Naive thymus-derived CD4-positive, alpha-beta T cell (primary cell): ENCODE measurements at regions not wholly inside any gene's neighbourhood (a gene's known extent, or its start where the extent isn't known, plus 50 kb on each side); places are given as distances from the start of the nearest gene placed in this dataset.

Experiments used
- ATAC-seq: fragments of 150-1000 bp; cut with Tn5 transposase; 2 replicates; pipeline ENCODE4 v1.10.0; 2021; ENCODE audit warnings: mild to moderate bottlenecking, moderate library complexity
- CTCF ChIA-PET: fragments of 350-600 bp; sonication (Branson Sonifier 250); formaldehyde crosslinking; loops from one replicate; lab custom pipeline; 2021; ENCODE audit warnings: antibody characterized with exemption; lab: Charles Lee
- POLR2A ChIA-PET: fragments of 350-600 bp; sonication (Branson Sonifier 250); formaldehyde crosslinking; loops from one replicate; lab custom pipeline; 2021; ENCODE audit warnings: antibody characterized with exemption, inconsistent platforms; lab: Charles Lee
- DNase-seq, 9 donors: peaks; one replicate each; pipeline versions ENCODE4 v3.0.0 to v3.0.0-alpha.2; 2020 to 2022; ENCODE audit warnings: mixed read lengths in 1 of 9
- H3K27ac ChIP-seq: one replicate; pipeline ENCODE4 v1.7.0; 2013; ENCODE audit warnings: mild to moderate bottlenecking, low read depth, low read length, moderate library complexity
- H3K27me3 ChIP-seq, 2 donors: one replicate each; pipeline ENCODE4 v1.7.0; 2013; ENCODE audit warnings: low read length in 2 of 2, mild to moderate bottlenecking in 2 of 2, moderate library complexity in 2 of 2; ENCODE audit not compliant: control insufficient read depth in 2 of 2, insufficient read depth in 2 of 2
- H3K36me3 ChIP-seq, 3 experiments: 1 replicate in 2 of 3; 2 replicates in 1 of 3; pipeline ENCODE4 v1.7.0; 2013; ENCODE audit warnings: low read length in 3 of 3, mild to moderate bottlenecking in 3 of 3, moderate library complexity in 1 of 3; ENCODE audit not compliant: insufficient read depth in 3 of 3, control insufficient read depth in 2 of 3
- H3K4me1 ChIP-seq, 2 donors: one replicate each; pipeline ENCODE4 v1.7.0; 2013; ENCODE audit warnings: low read length in 2 of 2, mild to moderate bottlenecking in 2 of 2, moderate library complexity in 1 of 2; ENCODE audit not compliant: control insufficient read depth in 2 of 2, insufficient read depth in 2 of 2
- H3K4me3 ChIP-seq: 2 replicates; pipeline ENCODE4 v1.7.0; 2013; ENCODE audit warnings: mild to moderate bottlenecking, low read length
- H3K9me3 ChIP-seq, 3 experiments: 1 replicate in 2 of 3; 2 replicates in 1 of 3; pipeline ENCODE4 v1.7.0; 2013; ENCODE audit warnings: low read length in 3 of 3; ENCODE audit not compliant: control insufficient read depth in 2 of 3
- H3K27ac Mint-ChIP-seq, 9 donors: one replicate each; pipeline ENCODE4 v1.8.0; 2020 to 2022; ENCODE audit warnings: mixed read lengths in 9 of 9, mild to moderate bottlenecking in 8 of 9, moderate library complexity in 5 of 9, inconsistent platforms in 2 of 9
- H3K27me3 Mint-ChIP-seq, 5 donors: one replicate each; pipeline ENCODE4 v1.8.0; 2021 to 2022; ENCODE audit warnings: mixed read lengths in 5 of 5, mild to moderate bottlenecking in 1 of 5
- H3K36me3 Mint-ChIP-seq, 5 donors: one replicate each; pipeline ENCODE4 v1.8.0; 2020 to 2022; ENCODE audit warnings: mixed read lengths in 5 of 5, mild to moderate bottlenecking in 3 of 5, inconsistent platforms in 1 of 5
- H3K4me1 Mint-ChIP-seq, 7 donors: one replicate each; pipeline ENCODE4 v1.8.0; 2020 to 2022; ENCODE audit warnings: mixed read lengths in 7 of 7, mild to moderate bottlenecking in 3 of 7, inconsistent platforms in 1 of 7
- H3K4me3 Mint-ChIP-seq, 10 donors: one replicate each; pipeline ENCODE4 v1.8.0; 2020 to 2022; ENCODE audit warnings: mild to moderate bottlenecking in 10 of 10, mixed read lengths in 10 of 10, moderate library complexity in 6 of 10, inconsistent platforms in 2 of 10
- H3K9me3 Mint-ChIP-seq, 11 donors: one replicate each; pipeline ENCODE4 v1.8.0; 2020 to 2022; ENCODE audit warnings: mixed read lengths in 11 of 11, mild to moderate bottlenecking in 4 of 11, inconsistent platforms in 1 of 11, moderate library complexity in 1 of 11
- intact Hi-C, 2 donors: fragments of 100-400 bp; cut with micrococcal nuclease; formaldehyde crosslinking; loops; one replicate each; pipeline ENCODE4 v1.15.1; 2023

DNA sequence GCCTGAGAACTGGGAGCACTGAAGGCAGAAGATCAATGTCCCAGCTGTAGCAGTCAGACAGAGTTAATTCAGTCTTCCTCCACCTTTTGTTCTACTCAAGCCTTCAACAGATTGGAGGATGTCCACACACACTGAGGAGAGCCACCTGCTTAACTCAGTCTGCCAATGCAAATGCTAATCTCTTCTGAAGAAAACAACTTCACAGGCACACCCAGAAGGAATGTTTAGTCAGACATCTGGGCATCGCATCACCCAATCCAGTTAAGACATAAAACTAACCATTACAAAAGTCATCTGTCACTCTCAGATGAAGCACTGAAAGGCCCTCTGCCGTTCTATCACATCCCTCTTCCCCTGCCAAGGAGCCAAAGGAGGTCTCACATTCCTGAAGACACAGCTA lies 173.7 kb downstream of the CENPC start:
- no peak overlapping the region for H3K4me3 Mint-ChIP-seq
- peaks cover 0 to 3% (median 0%) of the 10 kb centered on the region in 7 donors for H3K4me1 Mint-ChIP-seq
- H3K36me3 ChIP-seq: no peaks in the 10 kb centered on the region
- no peaks in the 10 kb centered on the region for H3K9me3 ChIP-seq
- ChIA-PET CTCF (no interaction called here), POLR2A (no interaction called here)
- ATAC-seq: no peak
- peaks cover 0 to 16% (median 7%) of the 10 kb centered on the region in 5 donors for H3K27me3 Mint-ChIP-seq
- no peak overlapping the region for H3K27ac Mint-ChIP-seq
- no peaks in the 10 kb centered on the region for H3K27me3 ChIP-seq
- peaks cover 0 to 1% (median 0%) of the 10 kb centered on the region in 11 donors for H3K9me3 Mint-ChIP-seq
- no peak overlapping the region for H3K4me3 ChIP-seq
- DNase-seq: no peak
- no peaks in the 10 kb centered on the region for H3K36me3 Mint-ChIP-seq
- intact Hi-C loops: no loop called here
- no peak overlapping the region for H3K27ac ChIP-seq
- H3K4me1 ChIP-seq: no peaks in the 10 kb centered on the region

DNA sequence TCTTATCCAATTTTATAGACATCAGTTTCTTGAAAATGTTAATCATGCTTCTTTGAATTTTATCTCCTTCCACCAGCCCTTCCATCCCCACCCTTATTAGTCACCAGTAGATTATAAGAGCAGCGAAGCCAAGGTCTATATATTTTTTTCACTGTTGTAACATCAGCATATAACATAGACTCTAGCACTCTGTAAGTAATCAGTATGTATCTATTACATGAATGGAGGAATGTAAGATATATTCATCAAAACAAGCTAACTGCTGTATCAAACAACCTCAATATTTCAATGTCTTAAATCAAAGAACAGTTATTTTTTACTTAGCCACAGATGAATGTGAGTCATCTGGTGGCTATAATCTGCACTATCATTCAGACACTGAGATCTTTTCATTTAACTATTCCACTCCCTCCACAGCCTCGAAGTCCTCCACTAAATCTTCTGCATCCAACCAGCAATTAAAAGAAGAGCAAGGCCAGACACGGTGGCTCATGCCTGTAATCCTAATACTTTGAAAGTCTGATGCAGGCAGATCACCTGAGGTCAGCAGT lies 178.9 kb downstream of the CENPC start:
- CTCF ChIA-PET: no interaction called here
- H3K4me3 ChIP-seq: no peak overlapping the region
- no peak overlapping the region for H3K4me3 Mint-ChIP-seq
- no peaks in the 10 kb centered on the region for H3K9me3 ChIP-seq
- H3K4me1 Mint-ChIP-seq: no peaks in the 10 kb centered on the region
- H3K27ac ChIP-seq: no peak overlapping the region
- H3K36me3 Mint-ChIP-seq: peaks cover 0 to 5% (median 0%) of the 10 kb centered on the region in 5 donors
- peaks cover 0 to 2% of the 10 kb centered on the region in 2 donors for H3K27me3 ChIP-seq
- H3K9me3 Mint-ChIP-seq: peaks cover 0 to 29% (median 7%) of the 10 kb centered on the region in 11 donors
- H3K36me3 ChIP-seq: no peaks in the 10 kb centered on the region
- DNase-seq (no peak), ATAC-seq (no peak)
- no peak overlapping the region for H3K27ac Mint-ChIP-seq
- POLR2A ChIA-PET: no interaction called here
- peaks cover 0 to 30% (median 26%) of the 10 kb centered on the region in 5 donors for H3K27me3 Mint-ChIP-seq
- no peaks in the 10 kb centered on the region for H3K4me1 ChIP-seq
- intact Hi-C loops: no loop called here

DNA sequence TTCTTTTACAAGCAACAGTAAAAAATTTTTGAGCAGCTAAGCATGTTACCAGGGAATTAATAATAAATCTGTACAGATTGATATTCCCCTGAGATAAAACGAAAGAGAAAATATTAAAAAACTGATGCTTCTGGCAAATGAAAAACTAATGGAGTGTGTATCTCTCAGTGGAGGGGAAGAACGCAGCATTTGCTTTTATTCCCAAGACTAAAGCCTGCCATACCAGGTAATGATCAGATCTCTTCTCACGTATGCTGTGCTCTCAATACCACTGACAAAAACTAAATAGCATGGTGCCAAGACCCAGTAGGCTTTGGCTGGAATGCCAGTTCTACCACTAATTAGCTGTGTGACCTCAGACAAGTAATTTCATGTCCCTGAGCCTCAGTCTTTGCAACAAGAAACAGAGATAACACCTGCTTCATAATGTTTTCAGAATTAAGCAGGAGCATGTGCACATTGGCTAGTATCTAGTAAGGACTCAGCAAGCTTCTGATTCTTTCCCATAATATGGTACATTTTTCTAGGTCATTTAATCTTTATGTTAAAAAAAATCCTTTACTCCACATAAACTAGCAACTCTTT lies 179.6 kb downstream of the CENPC start:
- Mint-ChIP-seq H3K4me1 (no peaks in the 10 kb centered on the region), H3K9me3 (peaks cover 0 to 34% (median 10%) of the 10 kb centered on the region in 11 donors), H3K36me3 (peaks cover 0 to 5% (median 0%) of the 10 kb centered on the region in 5 donors), H3K27ac (no peak overlapping the region), H3K27me3 (peaks cover 0 to 29% (median 25%) of the 10 kb centered on the region in 5 donors), H3K4me3 (no peak overlapping the region)
- Histone ChIP-seq H3K36me3 (no peaks in the 10 kb centered on the region), H3K4me1 (no peaks in the 10 kb centered on the region), H3K27me3 (peaks cover 0 to 2% of the 10 kb centered on the region in 2 donors), H3K9me3 (no peaks in the 10 kb centered on the region), H3K4me3 (no peak overlapping the region), H3K27ac (no peak overlapping the region)
- ChIA-PET POLR2A (no interaction called here), CTCF (no interaction called here)
- intact Hi-C loops: no loop called here
- ATAC-seq (no peak), DNase-seq (no peak)

DNA sequence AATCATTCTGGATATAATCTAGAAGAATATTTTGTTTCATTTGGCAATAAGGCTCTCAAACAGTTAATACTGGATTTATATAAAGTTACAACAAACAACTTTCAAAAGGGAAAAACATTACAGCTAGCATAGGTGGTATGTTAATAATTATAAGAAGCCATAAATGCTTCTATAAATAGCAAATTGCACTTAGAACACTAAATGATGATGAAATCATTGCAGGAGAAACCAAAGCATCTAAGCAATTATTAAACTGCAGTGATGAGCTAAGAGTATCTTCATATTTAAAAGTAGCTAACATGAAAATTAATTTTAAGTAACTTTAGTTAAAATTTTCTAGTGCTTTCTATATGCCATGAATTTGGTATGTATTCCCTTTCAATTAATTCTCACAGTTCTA lies 189.5 kb downstream of the CENPC start:
- Mint-ChIP-seq H3K27ac (no peak overlapping the region), H3K9me3 (peaks cover 0 to 6% (median 2%) of the 10 kb centered on the region in 11 donors), H3K4me3 (no peak overlapping the region), H3K4me1 (no peaks in the 10 kb centered on the region), H3K36me3 (no peaks in the 10 kb centered on the region), H3K27me3 (peaks cover 0 to 15% (median 0%) of the 10 kb centered on the region in 5 donors)
- H3K9me3 ChIP-seq: no peaks in the 10 kb centered on the region
- no peaks in the 10 kb centered on the region for H3K4me1 ChIP-seq
- ChIA-PET CTCF (no interaction called here), POLR2A (no interaction called here)
- intact Hi-C loops: no loop called here
- H3K27me3 ChIP-seq: no peaks in the 10 kb centered on the region
- DNase-seq (no peak), ATAC-seq (no peak)
- no peak overlapping the region for H3K4me3 ChIP-seq
- H3K27ac ChIP-seq: no peak overlapping the region
- H3K36me3 ChIP-seq: no peaks in the 10 kb centered on the region

DNA sequence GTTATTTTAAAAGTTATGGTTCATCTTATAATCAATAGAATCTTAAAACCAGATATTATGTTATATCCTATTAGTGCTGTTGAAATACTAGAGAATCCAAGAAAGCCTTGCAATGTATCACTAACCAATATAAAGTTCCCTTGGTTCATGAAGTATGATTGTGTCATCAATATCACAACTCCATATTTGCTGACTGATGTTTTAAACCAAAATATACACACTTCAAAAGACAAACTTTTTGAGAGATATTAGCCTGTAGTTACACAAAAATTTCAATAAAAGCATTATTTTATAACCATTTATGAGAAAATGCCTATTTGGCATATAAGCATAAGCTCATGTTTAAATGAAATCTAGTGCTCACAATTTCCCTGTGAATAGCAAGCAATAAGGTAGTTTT lies 198.6 kb downstream of the CENPC start:
- ATAC-seq (no peak), DNase-seq (no peak)
- H3K4me1 Mint-ChIP-seq: peaks cover 0 to 3% (median 0%) of the 10 kb centered on the region in 7 donors
- H3K27me3 Mint-ChIP-seq: peaks cover 0 to 18% (median 9%) of the 10 kb centered on the region in 5 donors
- no peak overlapping the region for H3K4me3 Mint-ChIP-seq
- intact Hi-C loops: no loop called here
- H3K27ac Mint-ChIP-seq: no peak overlapping the region
- Histone ChIP-seq H3K9me3 (no peaks in the 10 kb centered on the region), H3K4me1 (no peaks in the 10 kb centered on the region), H3K27ac (no peak overlapping the region), H3K27me3 (no peaks in the 10 kb centered on the region), H3K4me3 (no peak overlapping the region), H3K36me3 (no peaks in the 10 kb centered on the region)
- no peaks in the 10 kb centered on the region for H3K36me3 Mint-ChIP-seq
- POLR2A ChIA-PET: no interaction called here
- H3K9me3 Mint-ChIP-seq: no peaks in the 10 kb centered on the region
- CTCF ChIA-PET: no interaction called here

DNA sequence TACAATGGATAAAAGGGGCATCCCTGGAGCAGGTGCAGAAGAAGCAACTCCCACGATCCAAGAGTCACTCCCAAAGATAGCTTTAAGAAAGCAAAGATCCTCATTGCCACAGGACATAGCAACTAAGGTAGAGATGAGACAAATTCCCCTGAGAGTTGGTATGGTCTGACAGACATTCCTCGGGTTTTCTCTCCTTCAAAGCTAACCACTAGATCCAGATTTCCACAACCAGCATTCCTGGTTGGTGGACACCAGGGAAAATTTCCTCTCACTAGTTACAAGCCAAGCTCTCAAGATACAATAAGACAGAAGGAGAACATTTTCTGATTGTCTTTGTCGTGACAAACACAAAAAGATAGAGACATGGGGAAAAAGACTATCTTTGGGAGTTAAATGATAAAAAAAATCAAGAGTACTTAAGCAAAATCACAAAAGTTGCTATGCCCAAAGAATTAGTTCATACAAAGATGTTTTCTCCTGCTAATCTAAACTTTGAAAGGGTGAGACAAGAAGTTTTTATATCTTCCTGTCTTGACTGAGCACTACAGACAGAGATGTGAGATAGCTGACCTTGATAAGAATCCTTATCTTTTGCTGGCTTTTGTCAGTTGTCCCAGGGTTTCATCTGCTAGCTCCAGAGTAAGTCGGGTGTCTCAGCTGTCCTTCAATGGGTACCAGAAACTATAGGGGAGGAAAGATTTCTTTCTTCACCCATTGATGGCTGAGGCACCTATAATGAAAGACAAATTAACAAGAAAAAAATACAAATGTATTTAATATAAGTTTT lies 200.5 kb downstream of the CENPC start:
- no peaks in the 10 kb centered on the region for H3K36me3 Mint-ChIP-seq
- H3K4me1 ChIP-seq: no peaks in the 10 kb centered on the region
- DNase-seq: no peak
- CTCF ChIA-PET: no interaction called here
- no peaks in the 10 kb centered on the region for H3K27me3 ChIP-seq
- no peak overlapping the region for H3K27ac ChIP-seq
- intact Hi-C loops: no loop called here
- ATAC-seq: no peak
- H3K4me1 Mint-ChIP-seq: peaks cover 0 to 3% (median 0%) of the 10 kb centered on the region in 7 donors
- H3K9me3 Mint-ChIP-seq: no peaks in the 10 kb centered on the region
- no peak overlapping the region for H3K27ac Mint-ChIP-seq
- H3K4me3 Mint-ChIP-seq: no peak overlapping the region
- POLR2A ChIA-PET: no interaction called here
- H3K9me3 ChIP-seq: no peaks in the 10 kb centered on the region
- H3K36me3 ChIP-seq: no peaks in the 10 kb centered on the region
- H3K4me3 ChIP-seq: no peak overlapping the region
- H3K27me3 Mint-ChIP-seq: peaks cover 0 to 17% (median 9%) of the 10 kb centered on the region in 5 donors
